ENCODE measurements at regions not wholly inside any gene's neighbourhood (a gene's known extent, or its start where the extent isn't known, plus 50 kb on each side); places are given as distances from the start of the nearest gene placed in this dataset.

DNA sequence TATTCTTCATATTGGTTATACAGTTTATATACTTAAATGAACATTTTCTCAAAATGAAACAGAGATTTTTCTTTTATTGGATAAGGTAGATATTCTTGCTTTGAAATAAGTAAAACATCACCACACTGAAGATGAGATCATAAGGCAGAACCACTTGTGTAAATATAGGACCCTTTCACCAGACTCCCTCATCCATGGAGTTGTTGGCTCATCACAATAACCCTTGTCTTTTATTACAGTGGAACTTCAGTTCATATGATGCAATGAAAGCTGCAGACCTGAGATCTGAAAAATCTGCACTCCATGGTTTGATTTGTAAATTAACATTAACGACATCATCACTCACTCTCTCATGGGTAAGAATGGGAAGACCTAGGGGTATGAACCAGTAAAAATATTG lies 51.9 kb upstream of the DBX2 start:
- no peak for DNase-seq

DNA sequence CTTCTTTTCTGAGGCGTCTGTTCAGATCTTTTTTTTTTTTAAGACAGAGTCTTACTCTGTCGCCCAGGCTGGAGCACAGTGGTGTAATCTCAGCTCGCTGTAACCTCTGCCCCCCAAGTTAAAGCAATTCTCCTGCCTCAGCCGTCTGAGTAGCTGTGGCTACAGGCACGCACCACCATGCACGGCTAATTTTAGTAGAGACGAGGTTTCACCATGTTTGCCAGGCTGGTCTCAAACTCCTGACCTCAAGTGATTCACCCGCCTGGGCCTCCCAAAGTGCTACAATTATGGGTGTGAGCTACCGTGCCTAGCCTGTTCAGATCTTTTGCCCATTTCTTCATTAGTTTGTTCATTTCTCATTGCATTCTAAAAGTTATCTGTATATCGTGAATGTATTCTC lies 55.1 kb upstream of the DBX2 start:
- DNase-seq: no peak

- DNase-seq: no peak
Observed at GRCh38 chr12:45112306-45112705, 61.4 kb upstream of the DBX2 start.

DNA sequence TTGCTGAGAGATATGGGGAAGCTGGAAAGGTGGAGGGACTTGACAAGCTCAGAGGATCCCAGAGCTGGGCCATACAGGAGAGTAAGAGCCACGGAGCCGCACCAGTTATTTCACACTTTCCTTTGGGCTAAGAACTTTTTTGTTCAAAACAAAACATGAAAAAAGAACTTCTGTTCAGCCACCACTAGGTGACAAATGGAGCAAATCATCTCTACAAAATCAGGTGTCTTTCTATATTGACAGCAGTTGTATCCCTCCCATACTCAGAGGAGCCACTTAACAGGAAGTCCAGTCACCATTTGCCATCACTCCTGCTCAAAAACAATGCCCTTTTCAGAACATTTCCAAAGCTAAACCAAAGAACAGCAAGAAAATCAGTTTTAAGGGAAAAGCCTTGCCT lies 70.3 kb upstream of the DBX2 start:
- DNase-seq: no peak

- DNase-seq: no peak
Observed at GRCh38 chr12:45122768-45123380, 72.0 kb upstream of the DBX2 start.

DNA sequence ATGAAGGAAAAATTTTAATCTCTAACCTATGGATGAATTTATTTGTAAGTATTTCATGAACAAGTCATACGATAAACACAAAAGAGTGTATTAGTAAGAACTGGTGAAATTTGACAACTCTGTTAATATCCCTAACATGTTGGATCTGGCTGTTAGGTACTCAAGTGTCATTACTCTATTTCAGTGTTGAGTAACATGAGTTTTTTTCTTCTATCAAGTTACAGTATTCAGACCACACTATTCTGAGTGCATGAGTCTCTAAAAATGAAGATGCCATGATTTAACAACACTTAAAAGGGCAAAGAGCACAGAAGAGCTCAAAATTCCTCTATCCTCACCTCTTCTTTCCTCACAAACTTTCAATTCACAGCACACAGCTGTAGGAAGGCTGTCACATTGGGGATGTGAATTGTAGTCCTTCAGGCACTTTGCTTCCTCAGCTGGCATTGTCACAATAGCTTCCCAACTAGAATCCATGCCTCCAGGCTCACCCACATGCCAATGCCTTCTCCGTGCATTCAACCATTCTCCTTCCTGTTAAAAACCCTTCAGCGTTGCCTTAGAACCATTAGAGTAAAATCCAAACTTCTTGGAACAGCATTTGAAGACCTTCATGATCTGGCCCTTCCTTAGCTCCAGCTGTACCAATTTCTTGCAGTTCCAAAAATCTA lies 73.7 kb upstream of the DBX2 start:
- DNase-seq: no peak

DNA sequence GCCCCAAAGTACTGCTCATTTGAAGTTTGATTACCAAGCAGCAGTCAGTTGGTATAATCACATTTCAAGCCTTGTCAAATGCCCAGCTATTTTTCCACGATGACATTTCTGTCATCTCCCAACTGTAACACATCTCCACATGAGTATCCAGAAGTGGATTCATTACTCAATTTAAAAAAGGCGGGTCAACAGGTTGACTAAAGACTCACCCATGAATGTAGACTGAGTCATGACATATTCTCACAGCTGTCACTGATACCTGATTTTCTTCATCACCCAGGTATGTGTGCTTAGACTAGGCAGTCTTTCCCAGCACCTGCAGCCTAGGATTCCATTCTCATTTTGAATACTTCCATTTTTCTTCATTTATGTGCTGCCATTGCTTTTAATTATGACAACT lies 75.1 kb upstream of the DBX2 start:
- no peak for DNase-seq

- no peak for DNase-seq
Observed at GRCh38 chr12:45128637-45129036, 77.7 kb upstream of the DBX2 start.

DNA sequence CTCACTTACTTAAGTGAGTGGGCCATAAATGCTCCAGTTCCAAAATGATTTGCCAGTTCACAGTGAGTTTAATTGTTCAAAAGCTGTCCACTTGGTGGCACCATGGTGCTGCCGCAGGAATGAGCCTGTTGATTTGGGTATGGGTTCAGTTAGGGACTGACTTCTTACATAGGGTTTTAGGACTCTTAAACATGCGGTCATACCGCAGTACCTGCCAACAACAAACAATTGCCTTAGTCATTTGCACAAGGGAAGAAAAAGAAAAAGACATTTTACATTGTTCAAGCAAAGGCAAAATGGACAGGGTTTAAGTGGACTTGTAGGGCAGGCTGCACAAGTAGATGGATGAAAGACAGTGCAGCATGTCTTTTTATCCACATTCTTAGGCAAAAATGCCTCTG lies 80.0 kb upstream of the DBX2 start:
- peak; percentile 32 for DNase-seq

DNA sequence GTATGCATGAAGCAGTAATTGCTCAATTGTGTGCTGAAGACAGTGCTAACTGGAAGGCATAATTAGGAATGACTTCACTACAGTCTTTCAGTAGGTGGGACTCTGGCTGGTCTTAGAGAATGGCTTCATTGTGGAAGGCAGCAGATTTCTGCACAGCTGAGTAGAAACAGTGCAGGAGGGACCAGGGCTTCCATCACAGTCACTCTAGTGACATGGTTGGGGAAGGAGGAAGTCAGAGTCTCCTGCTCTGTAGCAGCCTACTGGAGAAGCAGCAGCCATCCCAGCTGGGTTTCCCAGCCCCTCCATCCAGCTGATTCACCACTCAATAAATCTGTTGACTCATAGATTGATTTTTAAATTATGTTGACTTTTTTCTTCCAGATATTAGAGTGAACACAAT lies 80.6 kb upstream of the DBX2 start:
- no peak for DNase-seq

DNA sequence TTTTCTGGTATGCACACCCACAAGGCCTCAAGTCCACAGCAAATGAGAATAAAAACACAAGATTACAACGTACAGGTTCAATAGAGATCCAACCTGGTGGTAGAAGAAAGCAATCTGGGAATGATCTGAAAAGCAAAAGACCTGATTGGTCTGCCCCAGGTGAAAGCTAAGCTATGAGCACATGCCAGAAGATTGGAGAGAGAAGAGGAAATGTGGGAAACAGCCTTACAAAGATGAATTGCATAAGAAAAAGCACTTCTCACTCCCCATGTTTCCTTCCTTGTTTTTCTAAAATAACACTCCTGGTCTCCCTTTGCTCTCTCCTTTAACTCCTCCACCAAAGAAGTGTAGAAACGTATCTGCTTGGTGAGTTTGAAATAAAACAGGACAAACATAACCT lies 77.3 kb upstream of the ANO6 start:
- DNase-seq: no peak

DNA sequence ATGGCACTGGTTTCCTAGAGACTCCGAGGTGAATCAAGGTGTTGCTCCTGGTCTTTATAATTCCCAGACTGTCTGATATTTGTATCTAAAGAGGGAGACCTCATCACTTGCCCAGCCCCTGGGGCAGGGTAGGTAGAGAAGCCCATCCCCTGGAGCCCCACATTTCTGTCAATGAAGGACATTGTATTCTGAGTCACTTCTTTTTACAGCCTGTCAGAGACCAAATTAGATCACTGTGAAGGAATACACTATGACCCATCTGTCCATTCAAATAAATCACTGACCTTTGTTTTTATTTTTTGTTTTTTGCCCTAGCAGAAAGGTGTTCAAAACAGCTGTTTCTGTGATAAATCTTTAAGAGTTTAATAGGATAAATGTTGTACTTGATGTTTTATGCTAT lies 67.9 kb upstream of the ANO6 start:
- DNase-seq: no peak

DNA sequence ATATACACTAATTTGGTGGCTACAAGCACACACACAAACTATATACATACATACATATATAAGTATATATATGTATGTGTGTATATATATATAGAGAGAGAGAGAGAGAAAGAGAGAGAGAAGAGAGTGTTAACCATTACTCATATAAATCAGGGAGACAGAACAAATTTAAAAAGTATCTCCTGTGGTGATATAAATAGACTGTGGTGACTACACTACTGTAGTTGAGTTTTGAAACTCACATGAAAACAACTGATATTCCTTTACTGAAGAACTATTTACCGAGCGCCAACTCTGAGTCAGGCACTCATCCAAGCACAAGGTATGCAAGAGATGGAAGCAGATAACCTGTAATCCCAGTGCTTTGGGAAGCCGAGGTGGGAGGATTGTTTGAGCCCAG lies 67.3 kb upstream of the ANO6 start:
- DNase-seq: no peak

DNA sequence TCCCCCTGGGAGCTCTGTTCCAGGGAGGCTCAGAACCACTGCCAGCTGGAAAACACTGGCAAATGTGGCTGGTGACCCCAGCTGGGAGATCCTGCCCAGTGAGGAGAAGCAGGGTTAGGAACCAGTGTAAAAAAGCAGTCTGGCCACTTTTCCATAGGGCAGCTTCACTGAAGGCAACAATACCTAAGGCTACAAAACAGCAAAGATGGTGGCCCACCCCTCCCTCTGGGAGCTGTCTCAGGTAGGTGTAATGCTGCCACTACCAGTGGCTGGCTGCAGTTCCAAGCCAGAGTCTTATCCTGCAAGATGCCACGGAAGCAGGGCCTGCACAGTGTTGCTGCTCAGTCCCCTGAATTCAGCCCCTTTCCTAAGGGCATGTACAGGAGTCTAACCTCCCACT lies 50.6 kb upstream of the ANO6 start:
- DNase-seq: no peak

DNA sequence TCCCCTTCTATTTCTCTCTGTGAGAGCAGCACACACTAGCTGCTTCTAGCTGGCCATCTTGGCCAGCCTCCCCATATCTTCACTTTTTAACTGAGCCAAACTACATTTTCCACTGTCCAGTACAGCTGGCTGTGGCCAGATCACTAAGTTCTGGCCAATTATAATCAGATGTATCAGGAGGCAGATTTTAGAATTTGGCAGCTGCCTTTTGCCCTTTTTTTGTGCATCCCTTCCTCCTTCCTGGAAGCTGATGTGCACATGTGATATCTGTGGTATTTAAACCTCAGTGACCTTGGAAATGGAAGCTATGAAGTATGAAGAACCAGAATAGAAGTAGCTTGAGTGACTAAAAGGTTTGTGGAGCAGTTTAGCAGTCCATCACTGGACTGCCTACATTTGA lies 49.8 kb upstream of the ANO6 start:
- no peak for DNase-seq

Data from stimulated activated CD4-positive, alpha-beta T cell treated with anti-CD3 and anti-CD28 coated beads, Interleukin-4, amount 100 ng/mL, for 24 hours (primary cell).